ENCODE measurements at regions not wholly inside any gene's neighbourhood (a gene's known extent, or its start where the extent isn't known, plus 50 kb on each side); places are given as distances from the start of the nearest gene placed in this dataset.

GRCh38 chr19:37303591-37304171, 67.2 kb upstream of the ZNF527 start:
- 52 to 54% methylated on average over 30 to 36 of the region's 36 CpGs for WGBS, 2 donors
- no peak for DNase-seq
- Histone ChIP-seq H3K4me3 (peak overlapping the region; percentile 42 to 48), H3K27ac (no peak overlapping the region), H3K4me1 (no peaks in the 10 kb centered on the region), H3K36me3 (ENCODE audit: low read depth, missing control alignments) (no peaks in the 10 kb centered on the region), H3K27me3 (no peaks in the 10 kb centered on the region), H3K9me3 (no peaks in the 10 kb centered on the region)
- TF ChIP-seq CTCF (IDR thresholded peaks at IDR 0.05) (no peak), POLR2A (IDR thresholded peaks at IDR 0.05) (no peak)
- intact Hi-C loops (cut with DNase I; ENCODE audit: low total_unique reads), result no loop called here

- H3K4me3 ChIP-seq, result peak overlapping the region; percentile 42 to 48
- DNase-seq, result peak; percentile 68
- no peaks in the 10 kb centered on the region for H3K36me3 ChIP-seq (ENCODE audit: low read depth, missing control alignments)
- H3K27me3 ChIP-seq, result no peaks in the 10 kb centered on the region
- H3K4me1 ChIP-seq, result no peaks in the 10 kb centered on the region
- H3K27ac ChIP-seq, result no peak overlapping the region
- TF ChIP-seq CTCF (IDR thresholded peaks at IDR 0.05), result no peak
- no peak for TF ChIP-seq POLR2A (IDR thresholded peaks at IDR 0.05)
- intact Hi-C loops (cut with DNase I; ENCODE audit: low total_unique reads), result no loop called here
- 28 to 35% methylated on average over 10 to 44 of the region's 44 CpGs for WGBS, 2 donors
- no peaks in the 10 kb centered on the region for H3K9me3 ChIP-seq
Measured at GRCh38 chr19:37304190-37304883, 66.6 kb upstream of the ZNF527 start.

- Histone ChIP-seq H3K27ac (no peak overlapping the region), H3K36me3 (ENCODE audit: low read depth, missing control alignments) (no peaks in the 10 kb centered on the region), H3K4me3 (peak overlapping the region in 1 of 2 donors; percentile 42), H3K27me3 (no peaks in the 10 kb centered on the region), H3K9me3 (no peaks in the 10 kb centered on the region), H3K4me1 (no peaks in the 10 kb centered on the region)
- intact Hi-C loops (cut with DNase I; ENCODE audit: low total_unique reads), result no loop called here
- DNase-seq, result no peak
- TF ChIP-seq CTCF (IDR thresholded peaks at IDR 0.05) (no peak), POLR2A (IDR thresholded peaks at IDR 0.05) (no peak)
- 68 to 78% methylated on average over 4 to 17 of the region's 17 CpGs for WGBS, 2 donors
Measured at GRCh38 chr19:37304884-37305255, 66.0 kb upstream of the ZNF527 start.

GRCh38 chr19:37306383-37306963, 64.4 kb upstream of the ZNF527 start:
- no peak for TF ChIP-seq POLR2A (IDR thresholded peaks at IDR 0.05)
- no peak for TF ChIP-seq CTCF (IDR thresholded peaks at IDR 0.05)
- intact Hi-C loops (cut with DNase I; ENCODE audit: low total_unique reads), result no loop called here
- H3K9me3 ChIP-seq, result no peaks in the 10 kb centered on the region
- H3K27me3 ChIP-seq, result no peaks in the 10 kb centered on the region
- peak; percentile 46 for DNase-seq
- no peak overlapping the region for H3K27ac ChIP-seq
- WGBS, 2 donors, result 60 to 75% methylated on average over 33 to 41 of the region's 41 CpGs
- no peaks in the 10 kb centered on the region for H3K4me1 ChIP-seq
- no peaks in the 10 kb centered on the region for H3K36me3 ChIP-seq (ENCODE audit: low read depth, missing control alignments)
- peak overlapping the region in 1 of 2 donors; percentile 38 for H3K4me3 ChIP-seq
